ENCODE measurements at regions not wholly inside any gene's neighbourhood (a gene's known extent, or its start where the extent isn't known, plus 50 kb on each side); places are given as distances from the start of the nearest gene placed in this dataset.

DNA sequence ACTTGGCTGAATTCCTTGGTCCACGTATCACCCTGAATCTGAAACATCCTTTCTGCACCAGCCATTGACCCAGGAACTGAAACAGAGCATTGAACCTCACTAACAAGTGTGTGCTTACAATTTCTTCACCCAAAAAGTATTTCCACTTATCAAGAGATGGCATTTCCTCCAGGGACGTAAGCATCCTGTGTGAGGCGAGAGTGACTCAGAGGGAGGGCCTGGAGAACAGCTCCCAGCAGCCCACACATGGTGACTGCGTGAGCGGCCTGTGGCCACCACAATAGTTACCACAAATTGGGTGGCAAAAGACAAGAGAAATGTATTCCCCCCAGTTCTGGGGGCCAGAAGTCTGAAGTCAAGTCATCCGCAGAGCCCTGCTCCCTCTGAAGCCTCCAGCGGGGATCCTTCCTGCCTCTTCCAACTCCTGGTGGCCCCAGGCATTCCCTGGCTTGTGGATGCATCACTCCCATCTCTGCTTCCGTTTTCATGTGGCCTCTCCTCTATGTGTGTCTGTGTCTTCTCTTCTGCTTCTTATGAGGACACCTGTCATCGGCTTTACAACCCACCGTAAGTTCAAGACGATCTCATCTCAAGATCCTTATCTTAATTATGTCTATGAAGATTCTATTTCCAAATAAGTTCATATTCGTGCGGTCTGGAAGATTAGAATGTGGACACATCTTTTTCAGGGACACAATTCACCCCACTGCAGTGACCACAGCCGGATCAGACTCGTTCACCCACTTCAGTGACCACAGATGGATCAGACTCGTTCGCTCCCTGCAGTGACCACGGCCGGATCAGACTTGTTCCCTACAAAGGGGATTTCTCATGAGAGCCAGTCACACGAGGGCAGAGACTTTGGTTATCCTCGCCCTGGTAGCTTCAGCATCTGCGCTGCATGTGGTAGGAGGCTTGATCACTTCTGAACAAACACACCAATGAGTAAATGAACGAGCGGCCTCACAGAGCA, 122.6 kb upstream of the FOXF1 start:
- TF ChIP-seq, protein P1, sequence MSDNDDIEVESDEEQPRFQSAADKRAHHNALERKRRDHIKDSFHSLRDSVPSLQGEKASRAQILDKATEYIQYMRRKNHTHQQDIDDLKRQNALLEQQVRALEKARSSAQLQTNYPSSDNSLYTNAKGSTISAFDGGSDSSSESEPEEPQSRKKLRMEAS (IDR thresholded peaks at IDR 0.05): no peak
- TF ChIP-seq REST (IDR thresholded peaks at IDR 0.05; ENCODE audit: low read depth) (no peak), EP300 (IDR thresholded peaks at IDR 0.05; ENCODE audit: borderline replicate concordance) (no peak), CEBPB (IDR thresholded peaks at IDR 0.05) (no peak), TEAD4 (IDR thresholded peaks at IDR 0.05) (no peak), CREB1 (IDR thresholded peaks at IDR 0.05; ENCODE audit: low read depth) (no peak), RAD21 (IDR thresholded peaks at IDR 0.05; ENCODE audit: low read depth) (no peak), EGR1 (IDR thresholded peaks at IDR 0.05) (no peak), YY1 (IDR thresholded peaks at IDR 0.05; ENCODE audit: low read depth) (no peak), TAF1 (IDR thresholded peaks at IDR 0.05; ENCODE audit: low read depth) (no peak), ZBTB7A (IDR thresholded peaks at IDR 0.05; ENCODE audit: low read depth) (no peak), NFIC (IDR thresholded peaks at IDR 0.05) (no peak)
- TF ChIP-seq, protein P2, sequence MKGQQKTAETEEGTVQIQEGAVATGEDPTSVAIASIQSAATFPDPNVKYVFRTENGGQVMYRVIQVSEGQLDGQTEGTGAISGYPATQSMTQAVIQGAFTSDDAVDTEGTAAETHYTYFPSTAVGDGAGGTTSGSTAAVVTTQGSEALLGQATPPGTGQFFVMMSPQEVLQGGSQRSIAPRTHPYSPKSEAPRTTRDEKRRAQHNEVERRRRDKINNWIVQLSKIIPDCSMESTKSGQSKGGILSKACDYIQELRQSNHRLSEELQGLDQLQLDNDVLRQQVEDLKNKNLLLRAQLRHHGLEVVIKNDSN (IDR thresholded peaks at IDR 0.05): no peak

All from Ishikawa (cell line).